SK-N-MC (cell line): ENCODE measurements at regions not wholly inside any gene's neighbourhood (a gene's known extent, or its start where the extent isn't known, plus 50 kb on each side); places are given as distances from the start of the nearest gene placed in this dataset.

Source experiments
- EZH2 ChIP-seq: fragments of 200-600 bp; sonication (generic); IDR thresholded peaks from one replicate; pipeline ENCODE4 v1.6.1; 2017; ENCODE audit warnings: antibody characterized with exemption
- FOXP2 ChIP-seq: optimal IDR thresholded peaks from 2 replicates; pipeline ENCODE3; 2011; ENCODE audit warnings: mild to moderate bottlenecking, moderate library complexity; ENCODE audit not compliant: insufficient read depth; ENCODE audit errors: extremely low read length, control extremely low read depth
- POLR2AphosphoS5 ChIP-seq: IDR thresholded peaks from 2 replicates; pipeline ENCODE4 v1.6.1; 2012; ENCODE audit warnings: mild to moderate bottlenecking, low read depth, low read length, borderline replicate concordance

DNA sequence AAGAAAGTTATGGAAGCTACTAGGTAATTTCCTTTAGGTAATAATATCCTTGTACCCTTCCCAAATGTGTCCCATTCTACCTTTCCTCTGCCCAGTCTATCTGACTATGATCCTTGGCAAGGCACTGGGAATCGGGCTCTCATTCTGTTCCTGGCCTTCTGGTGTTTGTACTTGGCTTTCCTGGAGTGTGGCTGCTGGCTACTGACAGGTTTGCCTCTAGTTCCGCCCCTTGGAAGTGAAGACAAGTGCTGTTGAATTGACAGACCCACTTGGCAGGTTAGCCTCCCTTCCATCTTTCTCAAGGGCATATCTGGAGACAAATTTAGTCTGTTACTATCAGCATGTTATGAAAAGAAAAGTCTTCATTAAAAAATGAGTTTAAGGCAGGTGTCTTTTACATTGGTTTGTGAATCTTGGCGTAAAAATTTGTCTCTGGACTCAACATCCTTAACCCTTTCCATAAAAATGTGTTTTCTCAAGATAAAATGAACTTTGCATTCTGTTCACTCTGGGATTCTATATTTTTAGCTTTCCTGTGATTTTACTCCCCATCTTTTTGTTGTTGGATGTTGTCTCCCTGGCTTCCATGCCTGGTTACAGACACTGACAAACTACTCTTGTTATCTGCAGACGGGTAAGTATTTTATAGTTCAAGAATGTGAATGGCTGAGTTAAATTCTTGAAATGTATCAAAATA lies 287.4 kb upstream of the PDGFD start:
- TF ChIP-seq EZH2 = no peak
- TF ChIP-seq POLR2AphosphoS5 = no peak
- no peak for TF ChIP-seq FOXP2
